ENCODE measurements at regions not wholly inside any gene's neighbourhood (a gene's known extent, or its start where the extent isn't known, plus 50 kb on each side); places are given as distances from the start of the nearest gene placed in this dataset.

- TF ChIP-seq CTCF (IDR thresholded peaks at IDR 0.05; ENCODE audit: borderline replicate concordance, extremely low read depth, low read length, poor library complexity, severe bottlenecking) (no peak), EZH2 (IDR thresholded peaks at IDR 0.05; ENCODE audit: borderline replicate concordance, low read depth, low read length, severe bottlenecking) (no peak)
Observed at GRCh38 chr1:4424766-4425165, 229.6 kb upstream of the AJAP1 start.

Data from DND-41 (cell line).